GM12865 (cell line): ENCODE measurements at regions not wholly inside any gene's neighbourhood (a gene's known extent, or its start where the extent isn't known, plus 50 kb on each side); places are given as distances from the start of the nearest gene placed in this dataset.

ENCODE experiments used
- DNase-seq: peaks from one replicate; pipeline ENCODE4 v3.0.0; 2010; ENCODE audit warnings: low read depth
- H3K4me3 ChIP-seq: 2 replicates; pipeline ENCODE4 v1.5.1; 2011; ENCODE audit warnings: mild to moderate bottlenecking, low read depth, low read length, control low read depth
- TF ChIP-seq, protein P1 (sequence below): IDR thresholded peaks from 2 replicates; pipeline ENCODE4 v1.5.1; 2011; ENCODE audit warnings: low read length, control low read depth, low read depth, inconsistent platforms; ENCODE audit not compliant: insufficient read depth; ENCODE audit errors: missing control alignments

DNA sequence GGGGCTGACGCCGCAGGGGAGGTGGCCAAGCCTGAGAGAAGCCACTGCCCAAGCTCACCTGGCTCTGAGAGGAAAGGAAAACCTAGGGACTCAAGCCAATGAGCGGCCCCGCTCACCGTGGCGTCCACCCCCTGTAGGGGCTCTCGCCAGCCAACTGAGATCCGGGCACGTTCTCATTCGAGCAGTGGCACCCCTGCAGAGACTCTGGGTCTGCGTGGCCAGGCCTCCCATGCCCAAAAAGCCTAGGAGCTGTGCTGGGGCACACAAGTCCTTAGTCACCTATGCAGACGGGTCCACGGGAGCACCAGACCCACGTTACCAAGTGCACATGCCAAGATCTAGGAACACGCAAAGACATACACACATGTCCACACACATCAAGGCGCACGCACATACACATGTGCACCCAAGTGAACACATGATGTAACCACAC lies 106.2 kb downstream of the NCOR2 start:
- TF ChIP-seq, protein P1, sequence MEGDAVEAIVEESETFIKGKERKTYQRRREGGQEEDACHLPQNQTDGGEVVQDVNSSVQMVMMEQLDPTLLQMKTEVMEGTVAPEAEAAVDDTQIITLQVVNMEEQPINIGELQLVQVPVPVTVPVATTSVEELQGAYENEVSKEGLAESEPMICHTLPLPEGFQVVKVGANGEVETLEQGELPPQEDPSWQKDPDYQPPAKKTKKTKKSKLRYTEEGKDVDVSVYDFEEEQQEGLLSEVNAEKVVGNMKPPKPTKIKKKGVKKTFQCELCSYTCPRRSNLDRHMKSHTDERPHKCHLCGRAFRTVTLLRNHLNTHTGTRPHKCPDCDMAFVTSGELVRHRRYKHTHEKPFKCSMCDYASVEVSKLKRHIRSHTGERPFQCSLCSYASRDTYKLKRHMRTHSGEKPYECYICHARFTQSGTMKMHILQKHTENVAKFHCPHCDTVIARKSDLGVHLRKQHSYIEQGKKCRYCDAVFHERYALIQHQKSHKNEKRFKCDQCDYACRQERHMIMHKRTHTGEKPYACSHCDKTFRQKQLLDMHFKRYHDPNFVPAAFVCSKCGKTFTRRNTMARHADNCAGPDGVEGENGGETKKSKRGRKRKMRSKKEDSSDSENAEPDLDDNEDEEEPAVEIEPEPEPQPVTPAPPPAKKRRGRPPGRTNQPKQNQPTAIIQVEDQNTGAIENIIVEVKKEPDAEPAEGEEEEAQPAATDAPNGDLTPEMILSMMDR, result no peak
- no peak overlapping the region for H3K4me3 ChIP-seq
- DNase-seq, result no peak

DNA sequence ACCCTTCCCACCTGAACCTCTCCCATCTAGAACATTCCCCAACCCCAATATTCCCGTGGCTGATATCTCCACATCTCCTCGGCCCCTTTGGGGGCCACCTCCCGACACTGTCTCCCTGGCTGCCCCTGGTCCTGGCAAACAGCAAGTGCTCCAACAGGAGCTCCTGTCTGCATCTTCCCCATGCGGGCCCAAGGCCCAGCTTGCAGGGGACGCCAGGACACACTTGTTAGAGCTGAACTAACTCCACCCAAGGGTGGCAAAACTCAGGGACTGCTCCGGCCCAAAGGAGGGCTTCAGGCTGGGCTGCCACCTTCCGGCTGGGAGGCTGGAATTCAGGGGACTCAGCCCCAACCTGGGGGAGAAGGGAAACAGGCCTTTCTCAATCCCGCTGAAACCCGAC lies 106.6 kb downstream of the NCOR2 start:
- DNase-seq, result no peak
- TF ChIP-seq, protein P1, result no peak
- H3K4me3 ChIP-seq, result no peak overlapping the region

GRCh38 chr12:124459852-124460645 lies 107.4 kb downstream of the NCOR2 start:
- no peak overlapping the region for H3K4me3 ChIP-seq
- DNase-seq, result no peak
- TF ChIP-seq, protein P1, result no peak

DNA sequence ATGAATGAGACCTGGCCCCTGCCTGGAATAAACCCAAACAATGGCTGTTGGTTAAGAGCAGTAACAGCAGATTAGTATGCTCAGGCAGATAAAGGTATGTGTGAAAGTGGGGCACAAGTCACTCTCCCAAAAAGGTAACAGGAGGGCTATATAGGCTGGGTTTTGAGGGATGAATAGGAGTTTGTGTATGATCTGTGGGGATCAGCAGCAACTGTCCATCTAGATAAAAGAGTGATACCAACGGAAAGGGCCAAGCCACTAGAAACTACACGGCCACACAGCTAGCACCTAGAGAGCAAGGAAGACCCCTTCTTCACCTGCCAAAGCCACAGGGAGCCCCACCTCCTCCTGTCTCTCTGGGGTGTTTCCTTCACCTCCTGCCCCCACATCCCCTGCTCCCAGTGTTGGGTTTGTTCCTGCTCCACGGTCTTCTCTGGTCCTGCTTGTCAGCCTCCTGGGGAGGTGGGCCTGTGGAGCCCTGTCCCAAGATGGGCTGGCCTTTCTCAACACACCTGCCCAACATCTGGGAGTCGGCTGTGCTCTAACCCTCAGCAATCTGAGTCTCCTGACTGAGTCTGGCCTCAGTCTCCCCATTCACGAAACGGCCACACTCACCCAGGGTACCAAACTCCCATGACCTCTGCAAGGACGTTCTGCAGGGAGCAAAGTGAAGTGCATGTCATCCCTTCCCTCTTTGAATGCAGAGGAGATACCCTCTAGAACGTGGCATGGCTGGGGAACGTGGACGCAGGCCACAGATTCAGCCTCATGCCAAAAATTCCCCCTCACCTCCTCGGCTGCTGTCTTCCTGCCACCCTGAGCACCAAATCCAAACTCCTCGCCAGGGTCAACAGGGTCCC lies 108.2 kb downstream of the NCOR2 start:
- TF ChIP-seq, protein P1, result no peak
- no peak for DNase-seq

GRCh38 chr12:124458220-124458991 lies 109.0 kb downstream of the NCOR2 start:
- TF ChIP-seq, protein P1, result no peak

More for the DNA sequence above, 108.2 kb downstream of the NCOR2 start:
- H3K4me3 ChIP-seq, result no peak overlapping the region

More at GRCh38 chr12:124458220-124458991, 109.0 kb downstream of the NCOR2 start:
- peak overlapping the region; percentile 65 for H3K4me3 ChIP-seq
- DNase-seq, result no peak
